Right atrium auricular region (tissue), 2 donors: ENCODE measurements at regions not wholly inside any gene's neighbourhood (a gene's known extent, or its start where the extent isn't known, plus 50 kb on each side); places are given as distances from the start of the nearest gene placed in this dataset.

Experiments used
- DNase-seq: peaks from one replicate; pipeline ENCODE4 v3.0.0-alpha.2; 2019; ENCODE audit warnings: low spot score
- H3K27ac ChIP-seq, 2 donors: fragments of 200-600 bp; sonication (generic); 1 replicate in 1 of 2; 2 replicates in 1 of 2; pipeline ENCODE4 v1.5.1; 2016 to 2019
- H3K27me3 ChIP-seq, 2 donors: fragments of 200-600 bp; sonication (generic); one replicate each; pipeline versions ENCODE4 v1.5.1 to v1.6.0; 2017 to 2019
- H3K36me3 ChIP-seq: fragments of 200-600 bp; sonication (generic); one replicate; pipeline ENCODE4 v1.5.1; 2016
- H3K4me1 ChIP-seq, 2 donors: fragments of 200-600 bp; sonication (generic); one replicate each; pipeline versions ENCODE4 v1.5.1 to v1.6.0; 2017 to 2019
- H3K4me3 ChIP-seq, 2 donors: fragments of 200-600 bp; sonication (generic); 1 replicate in 1 of 2; 2 replicates in 1 of 2; pipeline ENCODE4 v1.5.1; 2017 to 2019; ENCODE audit warnings: mild to moderate bottlenecking in 1 of 2, moderate library complexity in 1 of 2
- H3K9me3 ChIP-seq, 2 donors: fragments of 200-600 bp; sonication (generic); one replicate each; pipeline ENCODE4 v1.5.1; 2019
- CTCF ChIP-seq, 2 donors: fragments of 200-600 bp; sonication (generic); IDR thresholded peaks; one replicate each; pipeline ENCODE4 v1.5.1; 2019; ENCODE audit warnings: antibody characterized with exemption in 2 of 2

GRCh38 chrX:42023122-42023521 lies 99.8 kb upstream of the CASK start:
- no peak overlapping the region for H3K4me3 ChIP-seq
- TF ChIP-seq CTCF (IDR thresholded peaks at IDR 0.05) = no peak
- no peak for DNase-seq

GRCh38 chrX:42022158-42022557 lies 98.8 kb upstream of the CASK start:
- no peak overlapping the region for H3K27ac ChIP-seq
- no peaks in the 10 kb centered on the region for H3K27me3 ChIP-seq
- H3K9me3 ChIP-seq = no peaks in the 10 kb centered on the region
- no peak overlapping the region for H3K4me3 ChIP-seq
- no peak for DNase-seq
- TF ChIP-seq CTCF (IDR thresholded peaks at IDR 0.05) = no peak
- no peaks in the 10 kb centered on the region for H3K36me3 ChIP-seq
- H3K4me1 ChIP-seq = no peaks in the 10 kb centered on the region

More at GRCh38 chrX:42023122-42023521, 99.8 kb upstream of the CASK start:
- H3K36me3 ChIP-seq = no peaks in the 10 kb centered on the region
- H3K27ac ChIP-seq = no peak overlapping the region
- H3K27me3 ChIP-seq = no peaks in the 10 kb centered on the region
- H3K9me3 ChIP-seq = no peaks in the 10 kb centered on the region
- no peaks in the 10 kb centered on the region for H3K4me1 ChIP-seq

GRCh38 chrX:42021058-42021457 lies 97.7 kb upstream of the CASK start:
- no peaks in the 10 kb centered on the region for H3K27me3 ChIP-seq
- H3K27ac ChIP-seq = no peak overlapping the region
- no peak overlapping the region for H3K4me3 ChIP-seq
- no peak for TF ChIP-seq CTCF (IDR thresholded peaks at IDR 0.05)
- no peaks in the 10 kb centered on the region for H3K9me3 ChIP-seq
- no peak for DNase-seq
- H3K36me3 ChIP-seq = no peaks in the 10 kb centered on the region
- H3K4me1 ChIP-seq = no peaks in the 10 kb centered on the region

DNA sequence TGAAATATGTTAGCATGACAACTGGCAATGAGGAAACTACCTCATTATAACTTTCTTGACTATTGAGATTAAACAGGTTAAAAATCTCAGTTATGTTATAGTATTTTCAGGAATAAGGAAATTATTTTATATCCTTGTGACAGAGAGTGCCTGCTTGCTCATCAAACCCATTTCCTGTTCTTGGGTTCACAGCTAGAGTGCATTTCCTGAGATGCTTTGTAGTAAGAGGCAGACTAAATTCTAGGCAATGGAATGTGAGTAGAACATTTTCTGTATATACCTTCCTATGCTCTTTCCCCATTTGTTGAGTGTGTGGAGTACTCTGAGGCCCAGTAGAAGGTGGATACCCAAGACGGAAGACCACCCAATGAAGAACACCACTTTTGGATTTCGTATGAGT lies 96.9 kb upstream of the CASK start:
- Histone ChIP-seq H3K36me3 (no peaks in the 10 kb centered on the region), H3K9me3 (no peaks in the 10 kb centered on the region), H3K27ac (no peak overlapping the region), H3K27me3 (no peaks in the 10 kb centered on the region), H3K4me3 (no peak overlapping the region), H3K4me1 (no peaks in the 10 kb centered on the region)
- DNase-seq = no peak
- TF ChIP-seq CTCF (IDR thresholded peaks at IDR 0.05) = no peak

DNA sequence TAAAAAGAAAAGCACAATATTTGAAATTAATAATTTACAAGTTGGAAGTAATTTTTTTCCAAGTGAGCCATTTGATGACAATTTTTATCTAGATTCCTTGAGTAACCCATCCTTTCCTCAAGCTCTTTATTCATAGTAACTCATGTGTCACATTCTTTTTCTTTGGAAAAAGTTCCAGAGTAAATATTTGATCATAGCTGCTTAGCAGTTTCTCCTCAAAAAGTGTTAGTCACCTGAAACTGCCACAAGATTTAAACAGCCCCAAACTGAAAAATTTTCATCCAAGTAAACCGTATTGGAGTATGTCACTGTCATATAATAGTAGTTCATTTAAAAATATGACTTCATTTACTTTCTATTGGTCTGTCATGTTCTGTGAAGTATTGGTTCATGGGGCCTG lies 94.6 kb upstream of the CASK start:
- H3K4me3 ChIP-seq = no peak overlapping the region
- H3K9me3 ChIP-seq = no peaks in the 10 kb centered on the region
- H3K27ac ChIP-seq = no peak overlapping the region
- H3K36me3 ChIP-seq = no peaks in the 10 kb centered on the region
- no peaks in the 10 kb centered on the region for H3K4me1 ChIP-seq
- no peaks in the 10 kb centered on the region for H3K27me3 ChIP-seq
- TF ChIP-seq CTCF (IDR thresholded peaks at IDR 0.05) = no peak
- no peak for DNase-seq

- no peaks in the 10 kb centered on the region for H3K9me3 ChIP-seq
- H3K4me1 ChIP-seq = no peaks in the 10 kb centered on the region
- DNase-seq = no peak
- H3K27me3 ChIP-seq = no peaks in the 10 kb centered on the region
- no peaks in the 10 kb centered on the region for H3K36me3 ChIP-seq
- TF ChIP-seq CTCF (IDR thresholded peaks at IDR 0.05) = no peak
- no peak overlapping the region for H3K27ac ChIP-seq
- H3K4me3 ChIP-seq = no peak overlapping the region
Measured at GRCh38 chrX:42000836-42001235, 77.5 kb upstream of the CASK start.
